GM12878 (cell line): ENCODE measurements at regions not wholly inside any gene's neighbourhood (a gene's known extent, or its start where the extent isn't known, plus 50 kb on each side); places are given as distances from the start of the nearest gene placed in this dataset.

Source experiments
- ATAC-seq: fragments of 200-7000 bp; cut with Tn5 transposase; 3 replicates; pipeline ENCODE4 v1.9.1; 2020; ENCODE audit warnings: mild to moderate bottlenecking, moderate library complexity
- BruUV-seq: library from RNA; stranded (reverse); fragments of 400-500 nt; replicated peaks from 2 replicates; lab custom pipeline; 2021; lab: Mats Ljungman, UMichigan
- CTCF ChIA-PET: fragments of 300-600 bp; sonication (Branson Sonifier 250); formaldehyde crosslinking; extraction: SDS; loops from one replicate; lab custom pipeline; 2021; ENCODE audit warnings: inconsistent platforms; lab: Yijun Ruan, JAX
- POLR2A ChIA-PET: fragments of 350-600 bp; formaldehyde crosslinking; extraction: SDS; loops from one replicate; lab custom pipeline; 2021; ENCODE audit warnings: inconsistent platforms; lab: Charles Lee
- RAD21 ChIA-PET: fragments of 300-600 bp; sonication (Branson Sonifier 250); formaldehyde crosslinking; loops from one replicate; lab custom pipeline; 2023; ENCODE audit warnings: antibody characterized with exemption; ENCODE audit not compliant: unreplicated experiment; lab: Charles Lee
- SMC1A ChIA-PET: fragments of 300-600 bp; sonication (Branson Sonifier 250); formaldehyde crosslinking; loops from one replicate; lab custom pipeline; 2023; ENCODE audit not compliant: unreplicated experiment, uncharacterized antibody; lab: Charles Lee
- DNase-seq: peaks from one replicate; pipeline ENCODE4 v3.0.0-alpha.2; 2011; ENCODE audit warnings: low read depth, low spot score
- FAIRE-seq: peaks from 3 replicates; lab custom pipeline; 2011; peaks lifted over from hg19 to GRCh38; lab: Jason Lieb, UNC
- H2AFZ ChIP-seq: 2 replicates; pipeline ENCODE4 v1.6.0; 2011; ENCODE audit warnings: low read depth, low read length, control low read depth; ENCODE audit not compliant: control insufficient read depth
- H3K27ac ChIP-seq: 2 replicates; pipeline ENCODE4 v1.5.1; 2011; ENCODE audit warnings: control low read depth; ENCODE audit not compliant: control insufficient read depth, insufficient read depth
- H3K27me3 ChIP-seq, 2 experiments: replicated peaks in 1 of 2; 2 replicates each; pipeline versions ENCODE4 v1.6.0 to v1.6.1; 2011; ENCODE audit warnings: low read length in 1 of 2; ENCODE audit not compliant: control insufficient read depth in 2 of 2, insufficient read depth in 2 of 2
- H3K36me3 ChIP-seq, 2 experiments: 2 replicates each; pipeline ENCODE4 v1.5.1; 2011; ENCODE audit warnings: low read length in 1 of 2; ENCODE audit not compliant: control insufficient read depth in 2 of 2, insufficient read depth in 2 of 2
- H3K4me1 ChIP-seq: 2 replicates; pipeline ENCODE4 v1.6.1; 2011; ENCODE audit warnings: mild to moderate bottlenecking, low read length, moderate library complexity, mixed read lengths; ENCODE audit not compliant: control insufficient read depth, insufficient read depth
- H3K4me2 ChIP-seq: 2 replicates; pipeline ENCODE4 v1.6.0; 2011; ENCODE audit warnings: control low read depth; ENCODE audit not compliant: control insufficient read depth, insufficient read depth
- H3K4me3 ChIP-seq: fragments of 200-600 bp; sonication (generic); 2 replicates; pipeline ENCODE4 v1.5.1; 2016
- H3K79me2 ChIP-seq: 2 replicates; pipeline ENCODE4 v1.6.0; 2011; ENCODE audit warnings: low read length; ENCODE audit not compliant: control insufficient read depth, insufficient read depth
- H3K9ac ChIP-seq: 2 replicates; pipeline ENCODE4 v1.8.0; 2011; ENCODE audit warnings: low read length, control low read depth, mixed read lengths; ENCODE audit not compliant: control insufficient read depth, insufficient read depth
- H3K9me3 ChIP-seq: replicated peaks from 3 replicates; pipeline ENCODE4 v1.5.1; 2011; ENCODE audit warnings: mild to moderate bottlenecking, low read length; ENCODE audit not compliant: control insufficient read depth, insufficient read depth
- H4K20me1 ChIP-seq: 2 replicates; pipeline ENCODE4 v1.6.0; 2011; ENCODE audit not compliant: control insufficient read depth, insufficient read depth
- BCL11A ChIP-seq: IDR thresholded peaks from 2 replicates; pipeline ENCODE4 v1.6.1; 2011; ENCODE audit warnings: low read depth, low read length
- BHLHE40 ChIP-seq, 2 experiments: fragments of 450-650 bp in 1 of 2; IDR thresholded peaks; 2 replicates each; pipeline ENCODE4 v1.6.1; 2011 to 2017; ENCODE audit warnings: low read depth in 2 of 2, borderline replicate concordance in 1 of 2, improper control_type of control experiment in 1 of 2, low read length in 1 of 2, mild to moderate bottlenecking in 1 of 2
- FOXK2 ChIP-seq: fragments of 450-650 bp; IDR thresholded peaks from 2 replicates; pipeline ENCODE4 v1.6.1; 2017; ENCODE audit warnings: mild to moderate bottlenecking, moderate library complexity
- GABPA ChIP-seq: IDR thresholded peaks from 2 replicates; pipeline ENCODE4 v1.6.1; 2014; ENCODE audit warnings: antibody characterized with exemption, low read depth, mild to moderate bottlenecking, inconsistent platforms
- LARP7 ChIP-seq: fragments of 450-650 bp; IDR thresholded peaks from 2 replicates; pipeline ENCODE4 v1.6.1; 2017; ENCODE audit warnings: mild to moderate bottlenecking
- NFYB ChIP-seq: IDR thresholded peaks from 2 replicates; pipeline ENCODE4 v1.6.1; 2011; ENCODE audit warnings: low read depth, mild to moderate bottlenecking, low read length, improper control_type of control experiment, moderate library complexity; ENCODE audit not compliant: insufficient read depth
- SMC3 ChIP-seq: IDR thresholded peaks from 2 replicates; pipeline ENCODE4 v1.6.1; 2011; ENCODE audit warnings: low read length, improper control_type of control experiment, borderline replicate concordance
- WGBS: methylation state at CpG from one replicate; pipeline ENCODE4 v1.1.6; 2016; ENCODE audit warnings: low lambda C conversion rate; ENCODE audit not compliant: insufficient replicate concordance, insufficient coverage; ENCODE audit errors: missing lambda C conversion rate; 5-methylcytosine and 5-hydroxymethylcytosine counted together
- in situ Hi-C: fragments of 300-500 bp; cut with MboI; formaldehyde crosslinking; loops from 9 replicates; pipeline ENCODE4 v1.14.3; 2018; ENCODE audit warnings: mixed read lengths
- intact Hi-C: fragments of 100-400 bp; cut with micrococcal nuclease; formaldehyde crosslinking; loops from one replicate; pipeline ENCODE4 v1.14.2; 2022; ENCODE audit not compliant: unreplicated experiment
- TF ChIP-seq, protein P1 (sequence below): fragments of 450-650 bp; IDR thresholded peaks from 2 replicates; pipeline ENCODE4 v1.6.1; 2017; ENCODE audit warnings: mild to moderate bottlenecking
- TF ChIP-seq, protein P2 (sequence below): fragments of 450-650 bp; IDR thresholded peaks from 2 replicates; pipeline ENCODE4 v1.6.1; 2018; ENCODE audit warnings: mild to moderate bottlenecking, low read depth, moderate library complexity; ENCODE audit not compliant: partially characterized antibody
- TF ChIP-seq, protein P3 (sequence below): fragments of 450-650 bp; IDR thresholded peaks from 2 replicates; pipeline ENCODE4 v1.6.1; 2018; ENCODE audit warnings: borderline replicate concordance, mild to moderate bottlenecking; ENCODE audit not compliant: partially characterized antibody

DNA sequence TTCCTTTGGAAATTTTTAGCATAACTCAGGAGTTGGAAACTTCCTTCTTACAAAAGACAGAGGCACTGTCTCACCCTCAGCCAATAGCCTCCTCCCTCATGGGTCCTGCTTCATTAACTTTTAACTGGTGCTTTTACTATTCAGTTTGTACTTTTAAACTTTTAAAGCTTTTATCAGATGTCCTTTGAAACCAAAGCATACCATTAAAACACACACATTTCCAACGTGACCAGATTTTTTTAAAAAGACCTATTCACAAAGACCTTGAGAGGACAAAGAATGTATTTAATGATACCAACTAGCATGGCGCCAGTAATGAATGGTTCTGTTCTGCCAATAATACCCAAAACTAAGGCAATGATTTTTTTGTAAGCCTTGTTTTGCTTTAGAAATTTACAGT, 173.6 kb upstream of the EEA1 start:
- Histone ChIP-seq H3K27ac (no peak overlapping the region), H3K9me3 (no peaks in the 10 kb centered on the region; the same call in 1 of the 3 replicates), H2AFZ (no peak overlapping the region), H3K36me3 (no peaks in the 10 kb centered on the region), H4K20me1 (no peaks in the 10 kb centered on the region), H3K4me2 (no peak overlapping the region), H3K4me1 (peaks cover 11% of the 10 kb centered on the region), H3K4me3 (no peak overlapping the region), H3K79me2 (no peaks in the 10 kb centered on the region), H3K27me3 (no peaks in the 10 kb centered on the region), H3K9ac (no peak overlapping the region)
- no peak for DNase-seq
- TF ChIP-seq BCL11A (no peak), FOXK2 (no peak), LARP7 (no peak)
- TF ChIP-seq, protein P1, sequence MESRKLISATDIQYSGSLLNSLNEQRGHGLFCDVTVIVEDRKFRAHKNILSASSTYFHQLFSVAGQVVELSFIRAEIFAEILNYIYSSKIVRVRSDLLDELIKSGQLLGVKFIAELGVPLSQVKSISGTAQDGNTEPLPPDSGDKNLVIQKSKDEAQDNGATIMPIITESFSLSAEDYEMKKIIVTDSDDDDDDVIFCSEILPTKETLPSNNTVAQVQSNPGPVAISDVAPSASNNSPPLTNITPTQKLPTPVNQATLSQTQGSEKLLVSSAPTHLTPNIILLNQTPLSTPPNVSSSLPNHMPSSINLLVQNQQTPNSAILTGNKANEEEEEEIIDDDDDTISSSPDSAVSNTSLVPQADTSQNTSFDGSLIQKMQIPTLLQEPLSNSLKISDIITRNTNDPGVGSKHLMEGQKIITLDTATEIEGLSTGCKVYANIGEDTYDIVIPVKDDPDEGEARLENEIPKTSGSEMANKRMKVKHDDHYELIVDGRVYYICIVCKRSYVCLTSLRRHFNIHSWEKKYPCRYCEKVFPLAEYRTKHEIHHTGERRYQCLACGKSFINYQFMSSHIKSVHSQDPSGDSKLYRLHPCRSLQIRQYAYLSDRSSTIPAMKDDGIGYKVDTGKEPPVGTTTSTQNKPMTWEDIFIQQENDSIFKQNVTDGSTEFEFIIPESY: no peak
- in situ Hi-C loops: no loop called here
- ATAC-seq: no peak
- intact Hi-C loops: no loop called here
- SMC1A ChIA-PET: no interaction called here
- CTCF ChIA-PET: interaction anchor here (8.7 kb wide), 1 partner anchor 34 kb away, joined by 50 read pairs; no protein-coding TSS in a partner anchor
- BruUV-seq: no TSS peak
- no peak for FAIRE-seq
- RAD21 ChIA-PET: no interaction called here
- WGBS: 67% methylated on average over 2 of the region's 2 CpGs
- POLR2A ChIA-PET: no interaction called here

DNA sequence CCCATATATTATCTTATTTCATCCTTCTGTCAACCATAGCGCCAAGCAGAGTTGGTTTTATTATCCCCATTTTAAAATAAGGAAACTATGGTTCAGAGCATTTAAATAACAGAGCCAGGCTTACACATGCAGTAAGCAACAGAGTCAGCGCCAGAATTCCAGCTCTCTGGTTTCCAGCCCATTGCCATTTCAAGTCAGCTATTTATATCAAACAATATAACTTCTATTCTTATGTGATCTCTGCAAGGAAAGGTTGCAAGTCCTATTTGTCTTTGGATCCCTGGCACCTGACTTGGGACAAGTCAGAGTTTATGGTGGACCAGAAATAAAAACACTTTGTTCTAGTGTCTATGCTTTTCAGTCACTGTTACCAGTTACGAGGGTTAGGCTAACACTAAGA, 174.1 kb upstream of the EEA1 start:
- intact Hi-C loops: no loop called here
- Histone ChIP-seq H3K79me2 (no peaks in the 10 kb centered on the region), H2AFZ (no peak overlapping the region), H3K9ac (no peak overlapping the region), H3K4me1 (peaks cover 10% of the 10 kb centered on the region), H4K20me1 (no peaks in the 10 kb centered on the region), H3K9me3 (no peaks in the 10 kb centered on the region; the same call in 2 of the 3 replicates), H3K4me3 (no peak overlapping the region), H3K4me2 (no peak overlapping the region), H3K27me3 (no peaks in the 10 kb centered on the region), H3K36me3 (no peaks in the 10 kb centered on the region), H3K27ac (no peak overlapping the region)
- ChIA-PET SMC1A (no interaction called here), CTCF (interaction anchor here (8.7 kb wide), 1 partner anchor 34 kb away, joined by 50 read pairs; no protein-coding TSS in a partner anchor), RAD21 (interaction anchor here (8.0 kb wide), 1 partner anchor 33 kb away, joined by 61 read pairs; no protein-coding TSS in a partner anchor), POLR2A (no interaction called here)
- 99% methylated on average over 3 of the region's 3 CpGs for WGBS
- no peak for FAIRE-seq
- ATAC-seq: no peak
- no TSS peak for BruUV-seq
- DNase-seq: no peak
- in situ Hi-C loops: no loop called here
- TF ChIP-seq, protein P2, sequence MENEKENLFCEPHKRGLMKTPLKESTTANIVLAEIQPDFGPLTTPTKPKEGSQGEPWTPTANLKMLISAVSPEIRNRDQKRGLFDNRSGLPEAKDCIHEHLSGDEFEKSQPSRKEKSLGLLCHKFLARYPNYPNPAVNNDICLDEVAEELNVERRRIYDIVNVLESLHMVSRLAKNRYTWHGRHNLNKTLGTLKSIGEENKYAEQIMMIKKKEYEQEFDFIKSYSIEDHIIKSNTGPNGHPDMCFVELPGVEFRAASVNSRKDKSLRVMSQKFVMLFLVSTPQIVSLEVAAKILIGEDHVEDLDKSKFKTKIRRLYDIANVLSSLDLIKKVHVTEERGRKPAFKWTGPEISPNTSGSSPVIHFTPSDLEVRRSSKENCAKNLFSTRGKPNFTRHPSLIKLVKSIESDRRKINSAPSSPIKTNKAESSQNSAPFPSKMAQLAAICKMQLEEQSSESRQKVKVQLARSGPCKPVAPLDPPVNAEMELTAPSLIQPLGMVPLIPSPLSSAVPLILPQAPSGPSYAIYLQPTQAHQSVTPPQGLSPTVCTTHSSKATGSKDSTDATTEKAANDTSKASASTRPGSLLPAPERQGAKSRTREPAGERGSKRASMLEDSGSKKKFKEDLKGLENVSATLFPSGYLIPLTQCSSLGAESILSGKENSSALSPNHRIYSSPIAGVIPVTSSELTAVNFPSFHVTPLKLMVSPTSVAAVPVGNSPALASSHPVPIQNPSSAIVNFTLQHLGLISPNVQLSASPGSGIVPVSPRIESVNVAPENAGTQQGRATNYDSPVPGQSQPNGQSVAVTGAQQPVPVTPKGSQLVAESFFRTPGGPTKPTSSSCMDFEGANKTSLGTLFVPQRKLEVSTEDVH: no peak
- TF ChIP-seq BHLHE40 (IDR thresholded peaks at IDR 0.05; ENCODE audit: borderline replicate concordance in 1 of 2, low read depth in 2 of 2, low read length in 1 of 2): no peak
- TF ChIP-seq FOXK2: no peak
- TF ChIP-seq NFYB: no peak
- no peak for TF ChIP-seq SMC3
- TF ChIP-seq, protein P3, sequence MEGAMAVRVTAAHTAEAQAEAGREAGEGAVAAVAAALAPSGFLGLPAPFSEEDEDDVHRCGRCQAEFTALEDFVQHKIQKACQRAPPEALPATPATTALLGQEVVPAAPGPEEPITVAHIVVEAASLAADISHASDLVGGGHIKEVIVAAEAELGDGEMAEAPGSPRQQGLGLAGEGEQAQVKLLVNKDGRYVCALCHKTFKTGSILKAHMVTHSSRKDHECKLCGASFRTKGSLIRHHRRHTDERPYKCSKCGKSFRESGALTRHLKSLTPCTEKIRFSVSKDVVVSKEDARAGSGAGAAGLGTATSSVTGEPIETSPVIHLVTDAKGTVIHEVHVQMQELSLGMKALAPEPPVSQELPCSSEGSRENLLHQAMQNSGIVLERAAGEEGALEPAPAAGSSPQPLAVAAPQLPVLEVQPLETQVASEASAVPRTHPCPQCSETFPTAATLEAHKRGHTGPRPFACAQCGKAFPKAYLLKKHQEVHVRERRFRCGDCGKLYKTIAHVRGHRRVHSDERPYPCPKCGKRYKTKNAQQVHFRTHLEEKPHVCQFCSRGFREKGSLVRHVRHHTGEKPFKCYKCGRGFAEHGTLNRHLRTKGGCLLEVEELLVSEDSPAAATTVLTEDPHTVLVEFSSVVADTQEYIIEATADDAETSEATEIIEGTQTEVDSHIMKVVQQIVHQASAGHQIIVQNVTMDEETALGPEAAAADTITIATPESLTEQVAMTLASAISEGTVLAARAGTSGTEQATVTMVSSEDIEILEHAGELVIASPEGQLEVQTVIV: no peak
- no peak for TF ChIP-seq GABPA
